Smooth muscle cell (in vitro differentiated cells): ENCODE measurements at regions not wholly inside any gene's neighbourhood (a gene's known extent, or its start where the extent isn't known, plus 50 kb on each side); places are given as distances from the start of the nearest gene placed in this dataset.

Experiments
- DNase-seq: peaks from one replicate; lab custom pipeline; 2025; ENCODE audit not compliant: unreplicated experiment; lab: John Stamatoyannopoulos, UW
- H2AFZ ChIP-seq: fragments of 200-600 bp; sonication (generic); 2 replicates; pipeline ENCODE4 v1.6.0; 2016; ENCODE audit warnings: antibody characterized with exemption, low read depth, mild to moderate bottlenecking
- H3F3A ChIP-seq: fragments of 200-600 bp; sonication (generic); 2 replicates; pipeline ENCODE4 v1.6.0; 2017; ENCODE audit warnings: antibody characterized with exemption, low read depth
- H3K27ac ChIP-seq: fragments of 200-600 bp; sonication (generic); 2 replicates; pipeline ENCODE4 v1.5.1; 2016; ENCODE audit warnings: low read depth, mild to moderate bottlenecking
- H3K27me3 ChIP-seq: fragments of 200-600 bp; sonication (generic); 2 replicates; pipeline ENCODE4 v1.6.1; 2016; ENCODE audit warnings: low read depth, mild to moderate bottlenecking
- H3K36me3 ChIP-seq: fragments of 200-600 bp; sonication (generic); 2 replicates; pipeline ENCODE4 v1.5.1; 2016; ENCODE audit warnings: low read depth
- H3K4me1 ChIP-seq: fragments of 200-600 bp; sonication (generic); 2 replicates; pipeline ENCODE4 v1.5.1; 2016; ENCODE audit warnings: low read depth
- H3K4me2 ChIP-seq: fragments of 200-600 bp; sonication (generic); 2 replicates; pipeline ENCODE4 v1.6.0; 2016; ENCODE audit warnings: mild to moderate bottlenecking
- H3K4me3 ChIP-seq: fragments of 200-600 bp; sonication (generic); 2 replicates; pipeline ENCODE4 v1.5.1; 2016; ENCODE audit warnings: mild to moderate bottlenecking
- H3K79me2 ChIP-seq: fragments of 200-600 bp; sonication (generic); 2 replicates; pipeline ENCODE4 v1.6.0; 2016; ENCODE audit warnings: low read depth, mild to moderate bottlenecking
- H3K9ac ChIP-seq: fragments of 200-600 bp; sonication (generic); 2 replicates; pipeline ENCODE4 v1.6.0; 2016; ENCODE audit warnings: low read depth
- H3K9me3 ChIP-seq: fragments of 200-600 bp; sonication (generic); replicated peaks from 2 replicates; pipeline ENCODE4 v1.5.1; 2016; ENCODE audit warnings: low read depth
- H4K20me1 ChIP-seq: fragments of 200-600 bp; sonication (generic); 2 replicates; pipeline ENCODE4 v1.6.0; 2016; ENCODE audit warnings: low read depth
- CTCF ChIP-seq: fragments of 200-600 bp; sonication (generic); IDR thresholded peaks from 2 replicates; pipeline ENCODE4 v1.5.1; 2017; ENCODE audit warnings: borderline replicate concordance, mild to moderate bottlenecking, antibody characterized with exemption; ENCODE audit not compliant: insufficient read depth, poor library complexity, severe bottlenecking
- WGBS: methylation state at CpG from one replicate; pipeline ENCODE4 v1.1.7; 2016; ENCODE audit warnings: low lambda C conversion rate; 5-methylcytosine and 5-hydroxymethylcytosine counted together

- Histone ChIP-seq H3K4me2 (no peak overlapping the region), H4K20me1 (no peaks in the 10 kb centered on the region), H3K4me3 (no peak overlapping the region), H3K27me3 (no peaks in the 10 kb centered on the region), H3K9ac (no peak overlapping the region), H3K9me3 (no peaks in the 10 kb centered on the region), H3F3A (no peaks in the 10 kb centered on the region), H2AFZ (no peak overlapping the region), H3K4me1 (no peaks in the 10 kb centered on the region), H3K79me2 (no peaks in the 10 kb centered on the region), H3K27ac (no peak overlapping the region), H3K36me3 (no peaks in the 10 kb centered on the region)
- DNase-seq, result no peak
- no peak for TF ChIP-seq CTCF
- WGBS, result 91% methylated on average over 15 of the region's 15 CpGs
Observed at GRCh38 chr11:70670676-70671034, 272.3 kb downstream of the CTTN start.

GRCh38 chr11:70671083-70671482, 272.8 kb downstream of the CTTN start:
- H3K4me1 ChIP-seq, result no peaks in the 10 kb centered on the region
- H3K4me3 ChIP-seq, result no peak overlapping the region
- no peak overlapping the region for H3K27ac ChIP-seq
- H3K27me3 ChIP-seq, result no peaks in the 10 kb centered on the region
- H3F3A ChIP-seq, result no peaks in the 10 kb centered on the region
- H3K9me3 ChIP-seq, result no peaks in the 10 kb centered on the region
- DNase-seq, result no peak
- no peaks in the 10 kb centered on the region for H3K36me3 ChIP-seq
- no peak for TF ChIP-seq CTCF
- H3K4me2 ChIP-seq, result no peak overlapping the region
- H2AFZ ChIP-seq, result no peak overlapping the region
- no peaks in the 10 kb centered on the region for H4K20me1 ChIP-seq
- H3K79me2 ChIP-seq, result no peaks in the 10 kb centered on the region
- 53% methylated on average over 19 of the region's 19 CpGs for WGBS
- H3K9ac ChIP-seq, result no peak overlapping the region

GRCh38 chr11:70671611-70672010, 273.3 kb downstream of the CTTN start:
- no peaks in the 10 kb centered on the region for H3F3A ChIP-seq
- no peaks in the 10 kb centered on the region for H3K79me2 ChIP-seq
- no peaks in the 10 kb centered on the region for H3K4me1 ChIP-seq
- no peaks in the 10 kb centered on the region for H4K20me1 ChIP-seq
- H3K4me2 ChIP-seq, result no peak overlapping the region
- no peak overlapping the region for H2AFZ ChIP-seq
- no peaks in the 10 kb centered on the region for H3K27me3 ChIP-seq
- H3K9me3 ChIP-seq, result no peaks in the 10 kb centered on the region
- 68% methylated on average over 5 of the region's 5 CpGs for WGBS
- TF ChIP-seq CTCF, result no peak
- H3K36me3 ChIP-seq, result no peaks in the 10 kb centered on the region
- no peak overlapping the region for H3K4me3 ChIP-seq
- no peak for DNase-seq
- H3K9ac ChIP-seq, result no peak overlapping the region
- H3K27ac ChIP-seq, result no peak overlapping the region

- Histone ChIP-seq H3K9me3 (no peaks in the 10 kb centered on the region), H3K9ac (no peak overlapping the region), H3K27me3 (no peaks in the 10 kb centered on the region), H3K4me2 (no peak overlapping the region), H3K79me2 (no peaks in the 10 kb centered on the region), H3K4me1 (no peaks in the 10 kb centered on the region), H2AFZ (no peak overlapping the region), H3K36me3 (no peaks in the 10 kb centered on the region), H3K27ac (no peak overlapping the region), H3F3A (no peaks in the 10 kb centered on the region), H3K4me3 (no peak overlapping the region), H4K20me1 (no peaks in the 10 kb centered on the region)
- TF ChIP-seq CTCF, result no peak
- WGBS, result 96% methylated on average over 8 of the region's 8 CpGs
- DNase-seq, result no peak
Observed at GRCh38 chr11:70672991-70673653, 274.8 kb downstream of the CTTN start.
